ENCODE measurements at regions not wholly inside any gene's neighbourhood (a gene's known extent, or its start where the extent isn't known, plus 50 kb on each side); places are given as distances from the start of the nearest gene placed in this dataset.
"Not testable (repeated sequence)": the region's sequence is repeated elsewhere in the genome, so short reads cannot be mapped to it uniquely, and the experiment has no call there.

DNA sequence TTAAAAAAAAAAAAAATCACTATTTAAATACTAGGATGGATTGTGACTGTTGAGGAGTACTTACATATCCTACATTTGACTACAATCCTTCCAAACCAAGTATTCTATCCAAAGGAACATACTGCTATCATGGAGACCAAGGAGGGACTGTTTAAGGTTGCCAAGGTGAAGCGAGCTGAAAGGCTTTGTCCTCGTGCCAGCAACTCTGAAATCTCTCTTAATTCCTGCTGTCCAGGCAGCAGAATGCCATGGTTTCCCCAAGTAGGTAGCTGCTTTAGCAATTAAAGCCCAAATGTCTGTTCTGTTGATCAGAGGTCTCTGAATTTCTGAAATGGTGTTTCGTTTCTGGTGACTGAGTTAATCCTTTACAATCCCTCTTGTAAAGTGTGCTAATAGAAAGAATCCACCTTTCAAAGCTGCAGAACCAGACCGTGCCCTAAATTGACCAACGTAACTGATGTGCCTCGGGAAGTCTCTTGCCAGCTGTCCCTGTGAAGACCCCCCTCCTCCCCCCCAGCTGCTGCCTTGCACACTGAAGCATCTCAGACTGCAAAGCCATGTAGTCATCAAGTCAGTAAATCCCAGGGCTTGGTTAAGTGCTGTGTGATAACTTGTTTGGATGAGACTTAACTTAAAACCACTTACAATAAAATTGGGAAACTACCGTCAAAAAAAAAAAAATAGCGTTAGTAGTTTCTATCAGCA lies 210.9 kb downstream of the CYLC2 start:
- H3K27me3 Mint-ChIP-seq, H3K9me3 Mint-ChIP-seq, ATAC-seq, H3K27ac Mint-ChIP-seq, H3K4me3 Mint-ChIP-seq, H3K4me1 Mint-ChIP-seq, H3K36me3 Mint-ChIP-seq: not testable (repeated sequence)

DNA sequence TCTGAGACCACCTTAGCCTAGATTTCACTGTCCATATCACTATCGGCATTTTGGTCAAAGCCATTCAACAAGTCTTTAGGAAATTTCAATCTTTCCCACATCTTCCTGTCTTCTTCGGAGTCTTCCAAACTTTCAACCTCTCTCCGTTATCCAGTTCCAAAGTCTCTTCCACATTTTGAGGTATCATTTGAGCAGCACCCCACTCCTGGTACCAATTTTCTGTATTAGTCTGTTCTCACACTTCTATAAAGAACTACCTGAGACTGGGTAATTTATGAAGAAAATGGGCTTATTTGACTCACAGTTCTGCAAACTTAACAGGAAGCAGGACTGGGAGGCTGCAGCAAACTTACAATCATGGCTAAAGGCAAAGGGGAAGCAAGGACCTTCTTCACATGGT lies 215.5 kb downstream of the CYLC2 start:
- no peaks in the 10 kb centered on the region for H3K27me3 Mint-ChIP-seq
- no peaks in the 10 kb centered on the region for H3K4me1 Mint-ChIP-seq
- no peak for ATAC-seq
- H3K27ac Mint-ChIP-seq = no peak overlapping the region
- H3K36me3 Mint-ChIP-seq = no peaks in the 10 kb centered on the region
- no peak overlapping the region for H3K4me3 Mint-ChIP-seq
- peaks cover 7% of the 10 kb centered on the region for H3K9me3 Mint-ChIP-seq

DNA sequence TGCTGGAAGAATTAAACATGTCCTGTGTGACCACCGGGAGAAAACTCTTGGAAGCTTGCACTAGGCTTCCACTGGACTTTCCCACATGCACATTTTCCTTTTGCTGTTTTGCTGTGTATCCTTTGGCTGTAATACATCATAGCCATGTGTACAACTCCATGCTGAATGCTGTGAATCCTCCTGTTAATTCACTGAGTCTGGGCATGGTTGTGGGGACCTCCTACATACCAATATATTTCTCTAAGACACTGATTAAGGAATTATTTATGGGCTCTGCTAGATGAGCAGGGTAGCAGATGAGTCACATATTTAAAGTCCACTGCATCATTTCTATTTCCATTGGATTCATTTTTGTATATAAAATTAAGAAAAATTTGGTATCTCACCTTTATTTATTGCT lies 220.1 kb downstream of the CYLC2 start:
- no peaks in the 10 kb centered on the region for H3K27me3 Mint-ChIP-seq
- H3K9me3 Mint-ChIP-seq = peaks cover 7% of the 10 kb centered on the region
- ATAC-seq = no peak
- no peaks in the 10 kb centered on the region for H3K36me3 Mint-ChIP-seq
- H3K27ac Mint-ChIP-seq = no peak overlapping the region
- H3K4me1 Mint-ChIP-seq = no peaks in the 10 kb centered on the region
- no peak overlapping the region for H3K4me3 Mint-ChIP-seq

GRCh38 chr9:103225702-103226646 lies 230.8 kb downstream of the CYLC2 start:
- H3K27me3 Mint-ChIP-seq = no peaks in the 10 kb centered on the region
- no peak overlapping the region for H3K4me3 Mint-ChIP-seq
- H3K4me1 Mint-ChIP-seq = no peaks in the 10 kb centered on the region
- H3K27ac Mint-ChIP-seq = no peak overlapping the region
- no peak for ATAC-seq
- H3K36me3 Mint-ChIP-seq = no peaks in the 10 kb centered on the region
- peaks cover 5% of the 10 kb centered on the region for H3K9me3 Mint-ChIP-seq

DNA sequence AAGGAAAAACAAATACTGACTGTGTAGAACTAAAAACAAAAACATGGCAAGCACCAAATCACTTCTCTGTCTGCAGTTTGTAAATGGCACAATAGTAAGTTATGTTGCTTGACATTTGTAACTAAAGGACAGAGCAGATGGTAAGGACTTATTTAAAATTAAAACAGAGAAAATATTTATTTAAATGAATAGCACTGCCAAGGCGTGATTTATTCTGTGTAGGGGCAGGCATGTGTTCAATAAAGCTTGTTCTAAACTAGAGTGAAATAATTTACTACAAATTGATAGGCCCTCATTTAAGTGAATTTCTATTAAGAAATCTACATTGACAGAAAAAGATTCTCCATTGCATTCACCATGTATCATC lies 231.5 kb downstream of the CYLC2 start:
- Mint-ChIP-seq H3K4me3 (no peak overlapping the region), H3K9me3 (peaks cover 2% of the 10 kb centered on the region), H3K27me3 (no peaks in the 10 kb centered on the region), H3K4me1 (no peaks in the 10 kb centered on the region), H3K27ac (no peak overlapping the region), H3K36me3 (no peaks in the 10 kb centered on the region)
- no peak for ATAC-seq

- not testable (repeated sequence) for ATAC-seq, H3K9me3 Mint-ChIP-seq, H3K27me3 Mint-ChIP-seq, H3K36me3 Mint-ChIP-seq, H3K4me1 Mint-ChIP-seq, H3K4me3 Mint-ChIP-seq, H3K27ac Mint-ChIP-seq
Measured at GRCh38 chr9:103237571-103238109, 242.5 kb downstream of the CYLC2 start.

DNA sequence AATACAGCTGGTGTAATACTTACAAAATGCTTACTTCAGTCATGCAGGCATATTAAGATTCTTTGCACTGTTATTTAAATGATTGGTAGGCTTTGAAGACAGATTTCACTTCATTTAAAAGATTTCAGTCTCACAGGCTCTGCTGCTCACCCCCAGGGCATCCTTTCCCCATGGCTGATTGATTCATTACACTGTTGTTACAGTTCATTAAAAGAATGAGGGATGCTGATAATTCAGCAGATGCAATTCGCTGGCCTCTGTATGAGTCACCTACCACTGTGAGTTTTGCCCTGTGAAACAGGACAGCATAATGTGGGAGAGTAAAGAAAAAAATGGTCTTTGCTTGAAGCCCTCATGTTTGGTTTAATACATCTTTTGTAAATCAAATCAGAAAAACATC lies 246.9 kb downstream of the CYLC2 start:
- Mint-ChIP-seq H3K36me3 (no peaks in the 10 kb centered on the region), H3K27me3 (no peaks in the 10 kb centered on the region), H3K4me3 (no peak overlapping the region), H3K9me3 (no peaks in the 10 kb centered on the region), H3K4me1 (no peaks in the 10 kb centered on the region), H3K27ac (no peak overlapping the region)
- no peak for ATAC-seq

GRCh38 chr9:103242486-103242885 lies 247.4 kb downstream of the CYLC2 start:
- H3K4me3 Mint-ChIP-seq = no peak overlapping the region
- no peak overlapping the region for H3K27ac Mint-ChIP-seq

GRCh38 chr9:103243553-103243952 lies 248.4 kb downstream of the CYLC2 start:
- ATAC-seq = no peak
- no peaks in the 10 kb centered on the region for H3K4me1 Mint-ChIP-seq
- H3K27me3 Mint-ChIP-seq = no peaks in the 10 kb centered on the region
- H3K9me3 Mint-ChIP-seq = no peaks in the 10 kb centered on the region
- no peak overlapping the region for H3K4me3 Mint-ChIP-seq
- no peak overlapping the region for H3K27ac Mint-ChIP-seq
- H3K36me3 Mint-ChIP-seq = no peaks in the 10 kb centered on the region

More at GRCh38 chr9:103242486-103242885, 247.4 kb downstream of the CYLC2 start:
- H3K36me3 Mint-ChIP-seq = no peaks in the 10 kb centered on the region
- H3K4me1 Mint-ChIP-seq = no peaks in the 10 kb centered on the region
- no peak for ATAC-seq
- no peaks in the 10 kb centered on the region for H3K27me3 Mint-ChIP-seq
- no peaks in the 10 kb centered on the region for H3K9me3 Mint-ChIP-seq

DNA sequence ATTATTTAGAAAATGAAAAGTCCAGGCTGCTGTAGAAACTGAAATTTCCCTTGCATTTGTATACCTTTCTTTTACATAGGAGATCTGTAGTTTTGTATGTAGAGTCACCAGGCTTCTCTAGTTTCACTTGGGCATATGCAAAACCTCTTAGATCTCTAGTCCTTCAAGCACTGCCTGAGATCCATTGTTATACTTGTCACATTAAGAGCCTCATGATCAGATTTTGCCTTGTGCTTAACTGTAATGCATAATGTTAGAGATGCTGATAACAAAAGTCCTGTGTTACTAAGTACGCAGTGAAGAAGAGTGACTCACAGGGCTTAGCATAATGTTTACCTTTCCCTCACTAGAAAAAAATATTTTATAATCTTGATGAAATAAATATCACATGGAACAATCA lies 250.2 kb downstream of the CYLC2 start:
- H3K36me3 Mint-ChIP-seq = no peaks in the 10 kb centered on the region
- no peak for ATAC-seq
- H3K4me1 Mint-ChIP-seq = no peaks in the 10 kb centered on the region
- no peaks in the 10 kb centered on the region for H3K9me3 Mint-ChIP-seq
- H3K27ac Mint-ChIP-seq = no peak overlapping the region
- no peaks in the 10 kb centered on the region for H3K27me3 Mint-ChIP-seq
- H3K4me3 Mint-ChIP-seq = no peak overlapping the region

- Mint-ChIP-seq H3K9me3 (no peaks in the 10 kb centered on the region), H3K36me3 (no peaks in the 10 kb centered on the region), H3K27ac (no peak overlapping the region), H3K27me3 (no peaks in the 10 kb centered on the region), H3K4me3 (no peak overlapping the region), H3K4me1 (no peaks in the 10 kb centered on the region)
- ATAC-seq = no peak
Measured at GRCh38 chr9:103261951-103262350, 266.8 kb downstream of the CYLC2 start.

- H3K27ac Mint-ChIP-seq = no peak overlapping the region
- no peak for ATAC-seq
- H3K9me3 Mint-ChIP-seq = no peaks in the 10 kb centered on the region
- H3K36me3 Mint-ChIP-seq = no peaks in the 10 kb centered on the region
- H3K4me1 Mint-ChIP-seq = no peaks in the 10 kb centered on the region
- no peaks in the 10 kb centered on the region for H3K27me3 Mint-ChIP-seq
- H3K4me3 Mint-ChIP-seq = no peak overlapping the region
Measured at GRCh38 chr9:103266064-103266463, 270.9 kb downstream of the CYLC2 start.

DNA sequence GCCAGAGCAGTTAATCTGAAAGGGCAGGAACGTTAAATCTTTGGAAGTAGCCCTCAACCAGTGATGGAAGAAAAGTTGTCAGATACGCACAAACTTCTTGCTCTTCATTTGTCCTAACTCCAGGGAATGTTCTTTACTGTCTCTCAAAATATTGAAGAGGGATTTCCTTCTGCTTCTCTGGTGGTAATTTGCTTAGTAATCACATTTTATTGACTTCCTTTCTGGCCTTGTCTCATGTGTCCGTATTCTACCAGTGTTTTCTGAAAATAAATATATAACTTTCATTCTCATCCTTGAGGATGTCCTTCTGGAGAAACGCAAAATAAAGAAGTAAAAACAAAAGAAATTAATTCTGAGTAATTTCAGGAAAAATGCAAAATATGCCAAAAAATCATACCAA lies 282.1 kb downstream of the CYLC2 start:
- Mint-ChIP-seq H3K4me1 (no peaks in the 10 kb centered on the region), H3K36me3 (no peaks in the 10 kb centered on the region), H3K4me3 (no peak overlapping the region), H3K9me3 (peaks cover 5% of the 10 kb centered on the region), H3K27me3 (no peaks in the 10 kb centered on the region), H3K27ac (no peak overlapping the region)
- no peak for ATAC-seq

DNA sequence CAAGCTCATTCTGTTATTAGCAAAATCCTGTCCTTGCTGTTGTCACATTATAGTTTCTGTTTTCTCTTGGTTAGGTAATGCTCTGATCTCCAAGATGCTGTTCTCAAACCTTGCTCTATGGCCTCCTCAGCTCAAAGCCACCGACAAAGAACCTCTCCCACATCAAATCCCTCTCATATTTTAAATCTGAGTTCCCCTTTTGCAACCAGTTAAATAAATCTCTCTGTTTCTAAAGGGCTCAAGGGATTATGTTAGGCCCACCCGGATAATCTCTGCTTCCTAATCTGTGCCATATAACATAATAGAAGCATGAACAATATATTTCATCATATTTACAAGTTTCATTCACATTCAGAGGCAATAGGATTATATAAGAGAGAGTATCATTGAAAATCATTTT lies 286.0 kb downstream of the CYLC2 start:
- no peaks in the 10 kb centered on the region for H3K4me1 Mint-ChIP-seq
- no peaks in the 10 kb centered on the region for H3K36me3 Mint-ChIP-seq
- H3K4me3 Mint-ChIP-seq = no peak overlapping the region
- no peaks in the 10 kb centered on the region for H3K9me3 Mint-ChIP-seq
- no peak for ATAC-seq
- H3K27me3 Mint-ChIP-seq = no peaks in the 10 kb centered on the region
- no peak overlapping the region for H3K27ac Mint-ChIP-seq

DNA sequence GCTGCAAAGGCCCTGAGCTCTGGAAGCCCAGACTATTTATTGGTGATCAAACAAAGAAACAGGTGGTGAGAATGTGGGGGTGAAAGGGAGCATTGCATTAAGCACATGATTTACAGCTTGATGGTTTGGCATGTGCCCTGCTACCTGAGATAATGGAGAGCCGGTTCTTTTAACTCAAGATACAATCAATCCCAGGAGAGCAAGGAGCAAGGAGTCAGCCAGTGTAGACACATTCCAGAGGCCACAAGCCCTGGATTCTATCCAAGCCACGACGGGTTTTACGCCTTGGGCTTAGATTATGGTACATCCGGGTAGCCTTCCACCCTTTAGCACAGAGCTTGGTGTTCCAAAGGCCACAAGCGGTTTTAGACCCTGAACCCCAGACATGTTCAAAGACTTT lies 292.2 kb downstream of the CYLC2 start:
- ATAC-seq = no peak
- no peak overlapping the region for H3K4me3 Mint-ChIP-seq
- peaks cover 4% of the 10 kb centered on the region for H3K9me3 Mint-ChIP-seq
- no peaks in the 10 kb centered on the region for H3K27me3 Mint-ChIP-seq
- H3K4me1 Mint-ChIP-seq = no peaks in the 10 kb centered on the region
- no peaks in the 10 kb centered on the region for H3K36me3 Mint-ChIP-seq
- no peak overlapping the region for H3K27ac Mint-ChIP-seq

DNA sequence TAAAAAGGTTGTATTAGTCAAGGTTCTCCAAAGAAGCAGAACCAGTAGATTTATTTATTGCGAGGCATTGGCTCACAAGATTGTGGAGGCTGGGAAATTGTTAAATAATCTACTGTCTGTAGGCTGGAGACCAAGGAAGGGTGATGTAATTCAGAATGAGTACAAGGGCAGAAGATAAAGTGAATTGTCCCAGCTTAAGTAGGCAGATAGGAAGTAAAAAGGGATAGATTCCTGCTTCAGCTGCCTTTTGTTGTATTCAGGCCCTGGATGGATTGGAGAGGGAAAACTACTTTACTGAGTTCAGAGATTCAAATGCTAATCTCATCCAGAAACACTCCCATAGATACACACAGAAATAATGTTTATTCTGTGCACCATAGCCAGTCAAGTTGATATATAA lies 301.1 kb downstream of the CYLC2 start:
- H3K27ac Mint-ChIP-seq = no peak overlapping the region
- no peak overlapping the region for H3K4me3 Mint-ChIP-seq
- no peaks in the 10 kb centered on the region for H3K36me3 Mint-ChIP-seq
- H3K27me3 Mint-ChIP-seq = no peaks in the 10 kb centered on the region
- no peaks in the 10 kb centered on the region for H3K4me1 Mint-ChIP-seq
- peaks cover 2% of the 10 kb centered on the region for H3K9me3 Mint-ChIP-seq
- ATAC-seq = no peak

Measured in stimulated activated memory B cell treated with anti-CD40 and anti-IgM and Interleukin-4, amounts not matched to agents 10 μg/mL and 1 μg/mL and 100 μg/mL, for 72 hours (primary cell).